22Rv1 (cell line): ENCODE measurements at regions not wholly inside any gene's neighbourhood (a gene's known extent, or its start where the extent isn't known, plus 50 kb on each side); places are given as distances from the start of the nearest gene placed in this dataset.

ENCODE experiments used
- H3K27ac ChIP-seq: fragments of 450-650 bp; 2 replicates; pipeline ENCODE4 v1.5.1; 2017
- ZFX ChIP-seq: fragments of 450-650 bp; IDR thresholded peaks from 2 replicates; pipeline ENCODE4 v1.6.1; 2017; ENCODE audit warnings: antibody characterized with exemption, borderline replicate concordance
- TF ChIP-seq, protein P1 (sequence below): fragments of 450-650 bp; IDR thresholded peaks from 2 replicates; pipeline ENCODE4 v1.5.1; 2017; ENCODE audit warnings: mild to moderate bottlenecking

DNA sequence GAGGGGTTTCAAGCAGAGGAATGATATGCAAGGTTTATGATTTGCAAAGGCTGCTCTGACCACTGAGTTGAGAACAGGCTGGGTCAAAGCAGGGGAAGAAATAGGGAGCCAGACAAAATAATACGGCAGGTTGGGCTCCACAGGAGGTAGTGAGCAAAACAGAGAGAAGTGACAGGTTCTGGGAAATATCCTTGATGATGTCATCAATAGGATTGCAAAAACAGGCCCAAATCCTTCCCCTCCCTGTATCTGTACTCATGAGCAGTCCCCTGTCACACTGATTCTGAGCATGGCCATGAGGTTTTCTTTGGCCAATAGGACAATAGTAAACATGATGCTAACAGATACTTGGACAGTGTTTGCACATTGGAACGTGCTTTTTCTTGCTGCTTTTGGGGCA, 471.8 kb upstream of the BRINP1 start:
- TF ChIP-seq, protein P1, sequence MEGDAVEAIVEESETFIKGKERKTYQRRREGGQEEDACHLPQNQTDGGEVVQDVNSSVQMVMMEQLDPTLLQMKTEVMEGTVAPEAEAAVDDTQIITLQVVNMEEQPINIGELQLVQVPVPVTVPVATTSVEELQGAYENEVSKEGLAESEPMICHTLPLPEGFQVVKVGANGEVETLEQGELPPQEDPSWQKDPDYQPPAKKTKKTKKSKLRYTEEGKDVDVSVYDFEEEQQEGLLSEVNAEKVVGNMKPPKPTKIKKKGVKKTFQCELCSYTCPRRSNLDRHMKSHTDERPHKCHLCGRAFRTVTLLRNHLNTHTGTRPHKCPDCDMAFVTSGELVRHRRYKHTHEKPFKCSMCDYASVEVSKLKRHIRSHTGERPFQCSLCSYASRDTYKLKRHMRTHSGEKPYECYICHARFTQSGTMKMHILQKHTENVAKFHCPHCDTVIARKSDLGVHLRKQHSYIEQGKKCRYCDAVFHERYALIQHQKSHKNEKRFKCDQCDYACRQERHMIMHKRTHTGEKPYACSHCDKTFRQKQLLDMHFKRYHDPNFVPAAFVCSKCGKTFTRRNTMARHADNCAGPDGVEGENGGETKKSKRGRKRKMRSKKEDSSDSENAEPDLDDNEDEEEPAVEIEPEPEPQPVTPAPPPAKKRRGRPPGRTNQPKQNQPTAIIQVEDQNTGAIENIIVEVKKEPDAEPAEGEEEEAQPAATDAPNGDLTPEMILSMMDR = no peak
- no peak for TF ChIP-seq ZFX

DNA sequence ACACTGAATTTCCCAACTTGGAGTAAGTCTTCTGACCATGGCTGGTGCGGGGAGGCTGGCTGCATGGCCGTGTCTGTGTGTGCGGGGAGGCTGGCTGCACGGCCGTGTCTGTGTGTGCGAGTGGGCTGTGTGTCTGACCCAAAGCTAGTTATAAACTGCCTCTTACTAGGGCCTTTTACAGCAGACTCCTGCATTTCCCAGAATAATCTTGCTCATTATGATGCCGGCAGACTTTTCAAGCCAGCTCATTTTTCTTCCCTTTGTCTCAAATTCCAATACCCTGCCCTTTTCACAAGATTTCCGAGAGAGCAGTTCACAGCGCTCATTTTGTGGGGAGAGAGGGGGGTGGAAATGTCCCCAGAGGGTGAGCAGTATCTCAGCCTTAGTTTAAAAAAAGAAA, 470.7 kb upstream of the BRINP1 start:
- TF ChIP-seq, protein P1 = no peak
- TF ChIP-seq ZFX = no peak
- H3K27ac ChIP-seq = no peak overlapping the region

More for the DNA sequence above, 471.8 kb upstream of the BRINP1 start:
- no peak overlapping the region for H3K27ac ChIP-seq

DNA sequence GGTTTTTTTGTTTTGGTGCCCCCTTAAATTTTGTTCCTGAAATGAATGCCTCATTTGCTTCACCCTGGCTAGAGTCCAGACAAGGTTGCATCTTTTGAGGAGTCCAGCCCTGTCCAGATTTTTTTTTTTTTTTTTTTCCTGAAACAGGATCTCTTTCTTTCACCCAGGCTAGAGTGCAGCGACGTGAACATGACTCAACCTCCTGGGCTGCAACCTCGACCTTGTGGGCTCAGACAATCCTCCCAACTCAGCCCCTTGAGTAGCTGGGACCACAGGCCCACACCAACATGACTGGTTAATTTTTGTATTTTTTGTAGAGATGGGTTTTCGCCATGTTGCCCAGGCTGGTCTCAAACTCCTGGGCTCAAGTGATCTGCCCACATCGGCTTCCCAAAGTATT, 469.0 kb upstream of the BRINP1 start:
- TF ChIP-seq, protein P1 = no peak
- no peak for TF ChIP-seq ZFX
- H3K27ac ChIP-seq = no peak overlapping the region

DNA sequence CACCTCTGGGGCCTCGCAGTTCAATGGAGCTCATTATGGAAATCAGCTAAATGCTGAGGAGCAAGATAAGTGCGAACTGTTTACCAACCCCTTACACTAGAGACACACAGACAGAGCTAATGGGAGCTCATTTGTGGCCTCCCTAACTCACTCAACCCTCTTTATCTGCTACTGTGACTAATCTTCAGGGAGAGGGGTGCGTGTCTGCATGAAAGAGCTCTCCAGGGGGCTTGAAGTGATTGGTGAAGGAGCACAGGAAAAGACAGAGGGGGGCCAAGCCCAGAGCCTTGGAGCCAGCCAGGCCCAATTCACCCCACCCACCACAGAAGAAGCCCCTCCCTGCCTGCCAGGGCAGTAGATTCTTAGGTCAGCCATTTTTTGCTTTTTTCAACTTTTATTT, 466.8 kb upstream of the BRINP1 start:
- H3K27ac ChIP-seq = no peak overlapping the region
- TF ChIP-seq, protein P1 = no peak
- no peak for TF ChIP-seq ZFX

DNA sequence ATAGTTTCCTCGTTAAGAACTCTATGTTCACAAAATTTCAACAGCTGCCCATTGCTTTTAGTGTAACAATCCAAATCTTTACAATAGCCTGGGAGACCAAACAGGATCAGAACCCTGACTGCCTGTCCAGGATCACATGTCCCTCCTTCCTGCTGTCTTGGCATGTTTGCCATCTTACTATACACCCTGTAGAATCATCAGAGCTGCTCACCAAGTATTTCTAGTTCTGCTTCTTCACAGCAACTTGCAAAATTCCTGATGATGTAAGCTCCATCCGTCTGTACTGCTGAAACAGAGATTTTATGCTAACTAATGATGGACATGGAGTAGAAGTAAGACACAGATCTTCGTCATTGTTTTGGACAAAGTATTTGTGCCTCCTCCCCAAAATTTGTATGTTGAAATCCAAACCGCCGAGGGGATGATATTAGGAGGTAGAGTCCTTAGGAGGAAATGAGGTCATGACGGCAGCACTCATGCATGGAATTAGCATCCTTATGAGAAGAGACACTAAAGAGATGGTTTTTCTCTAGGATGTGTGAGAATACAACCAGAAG, 464.9 kb upstream of the BRINP1 start:
- no peak overlapping the region for H3K27ac ChIP-seq
- TF ChIP-seq, protein P1 = no peak
- TF ChIP-seq ZFX = no peak

DNA sequence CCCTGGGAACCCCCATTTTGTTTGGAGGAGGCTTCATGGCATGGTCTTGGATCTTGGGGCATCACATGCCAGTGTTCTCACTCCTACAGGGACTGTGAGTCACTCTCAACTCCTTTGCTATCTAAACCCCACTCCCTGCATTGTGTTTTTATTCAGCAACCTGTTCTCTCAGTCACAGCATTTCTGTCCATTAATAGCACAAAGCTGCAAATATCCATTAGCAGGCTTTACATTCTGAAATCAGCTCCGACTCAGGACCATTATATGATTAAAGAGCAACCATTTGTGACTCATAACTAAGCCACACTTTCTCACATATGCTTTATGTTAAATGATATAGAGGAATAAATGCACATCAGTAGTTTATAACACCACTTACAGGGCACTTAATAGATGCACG, 462.1 kb upstream of the BRINP1 start:
- H3K27ac ChIP-seq = no peak overlapping the region
- TF ChIP-seq, protein P1 = no peak
- no peak for TF ChIP-seq ZFX

DNA sequence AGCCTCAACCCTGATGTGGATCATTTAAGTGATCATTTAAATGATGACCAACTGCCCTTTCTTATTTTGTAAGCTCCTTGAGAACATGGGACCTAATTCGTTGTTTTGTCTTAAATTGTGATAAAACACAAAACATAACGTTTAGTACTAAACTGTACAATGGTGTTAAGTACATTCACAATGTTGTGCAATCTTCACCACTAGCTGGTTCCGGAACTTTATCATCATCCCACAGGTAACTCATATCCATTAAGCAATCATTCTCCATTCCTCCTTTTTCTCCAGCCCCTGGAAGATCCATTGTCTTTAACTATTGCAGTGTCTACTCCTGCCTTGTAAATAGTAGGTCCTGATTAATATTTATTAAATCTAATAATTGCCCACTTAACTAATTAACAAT, 460.5 kb upstream of the BRINP1 start:
- no peak for TF ChIP-seq ZFX
- TF ChIP-seq, protein P1 = no peak
- no peak overlapping the region for H3K27ac ChIP-seq
